Iris pigment epithelial cell (primary cell): ENCODE measurements at regions not wholly inside any gene's neighbourhood (a gene's known extent, or its start where the extent isn't known, plus 50 kb on each side); places are given as distances from the start of the nearest gene placed in this dataset.
"Not testable (repeated sequence)": the region's sequence is repeated elsewhere in the genome, so short reads cannot be mapped to it uniquely, and the experiment has no call there.

ENCODE experiments used
- DNase-seq: peaks from one replicate; pipeline ENCODE4 v3.0.0-alpha.2; 2011; ENCODE audit warnings: low read depth

- no peak for DNase-seq
Measured at GRCh38 chr4:178165251-178165950, 723.2 kb upstream of the AGA start.

GRCh38 chr4:178165951-178166308 is 723.7 kb upstream of the AGA start:
- no peak for DNase-seq

DNA sequence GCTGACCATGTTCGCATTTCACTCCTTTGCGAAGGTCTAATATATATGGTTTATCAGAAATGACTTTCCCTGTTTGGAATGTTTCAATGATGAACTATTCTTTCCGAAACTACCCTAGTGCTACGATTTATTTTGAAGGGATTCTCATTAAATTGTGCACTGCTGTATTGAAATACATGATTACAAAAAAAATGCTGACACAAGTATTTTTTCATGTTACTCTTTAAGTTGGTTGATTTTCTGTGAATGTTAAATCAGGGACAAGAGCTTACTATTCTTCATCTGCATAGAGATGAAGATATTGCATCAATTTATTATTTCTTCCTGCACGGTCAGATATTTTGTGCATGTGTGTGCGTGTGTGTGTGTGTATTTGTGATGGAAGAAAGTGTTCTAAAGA is 731.5 kb upstream of the AGA start:
- no peak for DNase-seq

GRCh38 chr4:178174756-178175155 is 732.5 kb upstream of the AGA start:
- DNase-seq, result no peak

- no peak for DNase-seq
Measured at GRCh38 chr4:178185517-178185916, 743.3 kb upstream of the AGA start.

DNA sequence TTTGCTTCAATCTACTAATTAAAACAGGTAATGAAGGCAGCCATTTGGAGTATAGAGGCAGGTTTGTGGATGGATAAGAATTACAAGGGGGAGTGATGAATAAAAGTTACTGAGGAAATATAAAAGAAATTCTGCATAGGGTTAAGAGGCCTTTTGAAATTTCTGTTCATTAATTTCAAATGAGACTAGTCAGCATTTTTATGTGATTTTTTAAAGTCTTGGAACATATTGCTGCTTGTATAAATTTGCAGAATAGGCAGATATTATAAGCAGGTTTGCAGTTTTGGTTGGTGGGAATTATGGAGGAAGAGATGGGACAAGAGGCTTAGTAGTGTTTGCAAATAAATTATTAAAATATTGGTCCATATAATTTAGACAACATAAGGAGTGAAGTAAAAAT is 750.4 kb upstream of the AGA start:
- no peak for DNase-seq

DNA sequence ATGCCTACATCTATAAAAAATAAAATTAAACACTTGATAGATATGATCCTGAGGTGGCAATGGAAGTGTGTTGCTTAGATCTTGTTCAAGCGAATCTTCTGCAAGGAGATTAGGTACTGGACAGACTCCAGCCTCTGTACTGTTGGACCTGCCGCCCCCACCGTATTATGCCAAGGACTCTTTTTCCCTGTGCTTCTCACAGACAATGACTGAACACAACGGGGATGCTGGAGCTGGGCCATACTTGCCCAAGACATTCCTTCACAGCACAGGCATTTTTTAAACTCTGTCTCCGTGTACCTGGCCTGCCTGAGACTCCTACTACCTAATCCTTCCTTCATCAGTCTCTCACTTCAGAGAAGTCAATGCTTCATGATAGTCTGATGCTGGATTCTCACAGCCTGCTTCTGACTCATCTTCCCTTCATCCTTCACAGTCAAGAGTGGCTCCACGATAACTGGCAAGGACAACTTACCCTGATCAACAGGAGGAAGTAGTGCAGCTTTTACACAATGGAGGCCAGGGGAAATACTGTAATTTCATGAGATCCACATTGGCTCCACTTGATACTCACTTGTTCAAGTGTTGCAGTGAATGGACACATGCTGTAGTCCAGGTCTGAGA is 754.6 kb upstream of the AGA start:
- DNase-seq, result no peak

- peak; percentile 6 for DNase-seq
Measured at GRCh38 chr4:178198691-178199090, 756.5 kb upstream of the AGA start.

DNA sequence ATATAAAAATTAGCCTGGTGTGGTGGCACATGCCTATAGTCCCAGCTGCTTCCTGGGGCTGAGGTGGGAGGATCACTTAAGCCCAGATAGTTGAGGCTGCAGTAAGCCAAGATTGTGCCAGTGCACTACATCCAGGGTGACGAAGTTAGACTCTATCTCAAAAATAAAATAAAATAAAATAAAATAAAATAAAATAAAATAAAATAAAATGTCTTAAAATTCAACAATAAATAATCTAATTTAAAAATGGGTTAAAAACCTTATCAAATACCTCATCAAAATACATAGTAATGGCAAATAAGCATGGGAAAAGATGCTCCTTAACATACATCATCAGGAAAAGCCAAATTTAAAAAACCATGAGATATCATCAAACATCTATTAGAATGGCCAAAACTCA is 760.2 kb upstream of the AGA start:
- DNase-seq, result no peak

DNA sequence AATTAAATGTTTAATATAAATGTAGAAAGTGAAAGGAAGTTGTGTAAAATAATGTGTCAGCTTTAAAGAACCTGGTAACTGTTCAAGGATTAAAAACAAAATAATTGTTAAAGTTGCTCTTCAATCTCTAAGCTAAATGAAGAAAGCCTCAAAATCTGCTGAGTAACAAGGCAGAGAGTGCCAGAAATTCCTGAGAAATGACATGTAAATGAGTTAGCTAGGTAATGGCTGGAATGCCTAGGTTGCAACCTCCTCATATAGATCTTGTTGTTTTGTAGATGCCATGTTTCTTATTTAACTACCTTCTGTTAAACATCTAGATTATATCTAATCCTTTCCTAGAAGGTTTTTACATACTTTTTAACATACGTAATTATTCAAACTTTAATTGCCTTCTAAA is 763.6 kb upstream of the AGA start:
- no peak for DNase-seq

DNA sequence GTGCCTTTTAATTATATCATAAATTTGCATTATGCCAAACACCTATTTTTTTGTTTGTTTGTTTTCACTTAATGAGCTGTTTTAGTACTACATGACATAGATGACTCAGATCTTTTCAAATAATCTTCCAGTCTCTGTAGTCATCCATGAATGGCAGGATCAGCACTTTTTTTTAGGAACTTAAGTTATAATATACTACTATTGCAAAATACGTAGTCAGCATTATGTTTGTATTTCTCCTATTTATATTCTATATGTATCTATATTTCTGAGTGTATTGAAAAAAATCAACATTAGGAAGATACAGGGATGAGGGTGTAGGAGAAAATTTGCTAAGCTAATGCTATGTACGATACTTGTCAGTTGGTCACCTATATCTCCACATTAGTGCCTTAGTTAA is 773.1 kb upstream of the AGA start:
- DNase-seq, result no peak

GRCh38 chr4:178215763-178216162 is 773.5 kb upstream of the AGA start:
- DNase-seq, result no peak

DNA sequence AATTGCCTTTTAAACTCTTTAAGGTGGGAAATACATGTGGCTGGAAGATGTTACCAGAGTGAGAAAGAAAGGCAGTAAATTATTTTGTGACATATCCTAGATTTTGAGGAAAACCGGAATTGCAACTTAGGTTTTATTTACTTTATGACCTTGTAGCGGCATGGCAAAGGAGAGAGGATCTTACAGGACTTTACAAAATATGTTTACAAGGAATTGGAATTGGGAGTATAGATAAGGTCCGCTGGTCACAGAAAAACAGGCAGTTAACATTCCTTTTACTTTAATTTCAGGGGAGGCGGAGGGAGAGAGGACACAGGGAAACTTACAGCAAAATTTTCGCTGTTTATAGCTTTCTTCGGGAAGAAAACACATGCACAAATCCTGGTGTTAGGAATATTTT is 784.2 kb upstream of the AGA start:
- DNase-seq, result not testable (repeated sequence)

GRCh38 chr4:178233906-178234305 is 791.7 kb upstream of the AGA start:
- no peak for DNase-seq

DNA sequence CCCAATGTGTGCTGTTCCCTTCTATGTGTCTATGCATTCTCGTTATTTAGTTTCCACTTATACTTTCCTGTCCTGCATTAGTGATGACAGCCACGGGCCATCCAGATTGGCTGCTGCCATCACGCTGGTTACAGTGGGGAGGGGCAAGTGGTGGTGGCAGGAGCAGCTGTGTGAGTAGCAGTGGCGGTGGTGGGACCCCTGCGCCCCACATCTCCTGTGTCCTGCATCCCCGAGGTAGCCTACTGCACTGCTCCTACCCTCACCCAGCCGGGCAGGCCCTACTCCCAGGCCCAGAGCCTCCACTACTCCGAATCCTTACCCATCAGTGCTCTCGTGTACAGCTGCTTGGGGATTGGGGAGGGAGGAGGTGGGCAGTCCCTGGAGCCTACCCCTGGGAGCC is 798.7 kb upstream of the AGA start:
- no peak for DNase-seq

DNA sequence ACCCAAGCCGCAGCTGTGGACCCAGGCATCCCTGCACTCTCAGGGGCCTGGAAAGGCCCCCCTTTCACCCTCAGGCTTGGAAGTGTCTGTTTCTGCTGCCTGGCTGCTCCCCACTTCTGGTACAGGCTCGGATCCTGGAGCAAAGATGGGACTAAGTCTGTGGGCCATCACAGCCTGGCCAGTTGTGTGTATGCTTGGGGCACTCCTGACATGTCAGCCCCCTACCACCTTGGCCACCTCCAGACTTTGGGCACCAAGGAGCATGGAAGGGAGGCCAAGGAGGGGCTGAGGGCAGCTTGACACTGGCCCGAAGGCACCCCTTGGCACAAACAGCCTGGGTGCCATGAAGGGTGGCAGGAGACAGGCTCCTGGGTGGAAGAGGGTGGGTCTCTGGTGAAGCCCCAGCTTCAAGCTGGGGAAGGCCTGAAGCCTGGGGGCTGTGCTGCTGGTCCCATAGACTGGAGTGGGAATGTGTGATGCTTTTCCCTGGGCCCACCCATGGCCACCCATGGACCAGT is 799.4 kb upstream of the AGA start:
- no peak for DNase-seq

- no peak for DNase-seq
Measured at GRCh38 chr4:178242655-178243054, 800.4 kb upstream of the AGA start.

DNA sequence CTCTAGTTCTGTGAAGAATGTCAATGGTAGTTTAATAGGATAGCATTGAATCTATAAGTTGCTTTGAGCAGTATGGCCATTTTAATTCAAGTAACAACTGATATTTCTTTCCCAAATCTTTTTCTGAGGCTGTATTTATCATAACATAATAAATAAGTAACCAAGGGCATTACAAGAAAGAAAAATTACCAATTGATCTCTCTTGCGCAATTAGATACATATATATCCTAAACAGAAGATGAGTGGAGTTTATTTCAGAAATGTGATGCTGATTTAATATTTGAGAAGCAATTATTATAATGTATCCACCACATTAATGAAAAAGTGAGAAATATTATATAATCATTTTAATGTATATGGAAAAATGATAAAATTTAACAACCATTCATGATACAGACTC is 802.5 kb upstream of the AGA start:
- DNase-seq, result no peak

GRCh38 chr4:178255172-178255571 is 812.9 kb upstream of the AGA start:
- no peak for DNase-seq

- no peak for DNase-seq
Measured at GRCh38 chr4:178258603-178259002, 816.4 kb upstream of the AGA start.

DNA sequence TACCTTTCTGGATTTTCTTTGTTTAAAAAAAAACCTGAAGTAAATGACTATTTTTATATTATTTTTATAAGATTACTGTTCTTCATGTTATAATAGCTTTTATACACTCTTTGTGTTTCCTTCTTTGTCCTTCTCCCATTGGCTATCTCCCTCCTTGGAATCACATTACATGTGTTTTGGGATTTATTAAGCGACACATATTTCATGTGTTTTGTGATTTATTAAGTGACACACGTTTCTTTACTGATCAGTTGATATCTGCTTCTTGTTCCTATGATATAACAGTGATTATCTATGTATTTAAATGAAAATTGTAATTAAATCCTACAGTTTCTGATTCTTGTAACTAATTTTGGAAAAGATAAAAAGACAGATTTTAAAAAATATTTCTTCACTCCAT is 817.3 kb upstream of the AGA start:
- no peak for DNase-seq

GRCh38 chr4:178264001-178264400 is 821.8 kb upstream of the AGA start:
- no peak for DNase-seq

- no peak for DNase-seq
Measured at GRCh38 chr4:178271386-178271785, 829.1 kb upstream of the AGA start.

DNA sequence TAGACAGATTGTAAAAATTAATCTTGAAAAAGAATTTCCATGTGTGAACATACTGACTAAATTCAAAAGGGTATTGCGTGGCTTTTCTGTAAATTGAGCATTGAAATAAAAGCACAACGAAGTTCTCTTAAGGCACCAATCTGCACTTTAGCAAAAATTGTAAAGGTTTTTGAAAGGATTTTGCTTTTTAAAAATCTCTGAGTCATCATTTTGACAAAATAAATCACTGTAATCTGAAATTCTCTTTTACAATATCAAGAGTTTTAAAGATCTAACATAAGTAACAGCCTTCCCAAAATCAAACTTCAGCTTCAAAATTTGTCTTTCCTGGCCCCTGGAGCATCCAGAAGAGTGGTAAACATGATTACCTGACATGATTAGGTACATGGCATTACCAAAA is 830.9 kb upstream of the AGA start:
- no peak for DNase-seq
